Left forelimb (tissue), 1 donor: ENCODE measurements at regions not wholly inside any gene's neighbourhood (a gene's known extent, or its start where the extent isn't known, plus 50 kb on each side); places are given as distances from the start of the nearest gene placed in this dataset.
"Not testable (repeated sequence)": the region's sequence is repeated elsewhere in the genome, so short reads cannot be mapped to it uniquely, and the experiment has no call there.

Experiments
- DNase-seq: peaks from one replicate; pipeline ENCODE4 v3.0.0-alpha.2; 2018; ENCODE audit warnings: low spot score

- DNase-seq: no peak
These were observed 103.6 kb downstream of the OTOL1 start for GRCh38 chr3:161600173-161600572.

DNA sequence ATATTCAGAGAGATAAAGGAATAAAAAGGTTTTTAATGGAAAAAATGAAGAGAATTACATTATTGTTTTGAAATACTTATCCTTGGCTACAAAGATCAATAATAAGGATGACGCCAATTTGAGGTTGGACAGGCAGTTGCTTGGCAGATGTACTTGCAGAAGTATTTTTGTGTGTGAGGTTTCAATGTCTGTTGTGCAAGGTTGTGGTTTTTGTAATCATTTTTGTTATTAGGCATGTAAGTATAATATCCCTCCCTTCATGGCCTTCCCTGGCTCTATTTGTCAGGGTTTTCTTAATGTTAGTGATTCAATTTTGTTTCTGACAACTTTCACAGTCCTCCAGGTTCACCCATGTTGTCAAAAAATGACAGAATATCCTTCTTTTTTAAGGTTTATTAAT, 105.9 kb downstream of the OTOL1 start:
- no peak for DNase-seq

GRCh38 chr3:161602918-161603317, 106.3 kb downstream of the OTOL1 start:
- no peak for DNase-seq

DNA sequence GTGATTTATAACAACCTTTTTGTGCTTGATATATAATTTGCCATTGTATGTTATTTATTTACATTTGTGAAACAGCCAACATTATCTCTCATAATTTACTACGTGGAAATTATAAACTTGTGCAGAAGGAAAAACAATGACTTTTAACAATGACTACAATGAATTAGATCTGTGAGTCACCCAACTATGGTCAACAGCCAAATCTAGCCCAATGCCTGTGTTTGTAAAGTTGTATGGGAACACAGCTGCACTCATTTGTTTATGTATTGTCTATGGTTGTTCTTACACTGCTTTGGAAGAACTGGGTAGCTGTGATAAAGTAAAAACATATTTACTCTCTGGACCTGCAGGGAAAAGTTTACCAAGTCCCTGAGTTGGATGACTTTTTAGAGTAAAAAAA, 110.4 kb downstream of the OTOL1 start:
- DNase-seq: no peak

- DNase-seq: no peak
These were observed 122.7 kb downstream of the OTOL1 start for GRCh38 chr3:161619351-161619750.

- DNase-seq: no peak
These were observed 134.2 kb downstream of the OTOL1 start for GRCh38 chr3:161630794-161631193.

DNA sequence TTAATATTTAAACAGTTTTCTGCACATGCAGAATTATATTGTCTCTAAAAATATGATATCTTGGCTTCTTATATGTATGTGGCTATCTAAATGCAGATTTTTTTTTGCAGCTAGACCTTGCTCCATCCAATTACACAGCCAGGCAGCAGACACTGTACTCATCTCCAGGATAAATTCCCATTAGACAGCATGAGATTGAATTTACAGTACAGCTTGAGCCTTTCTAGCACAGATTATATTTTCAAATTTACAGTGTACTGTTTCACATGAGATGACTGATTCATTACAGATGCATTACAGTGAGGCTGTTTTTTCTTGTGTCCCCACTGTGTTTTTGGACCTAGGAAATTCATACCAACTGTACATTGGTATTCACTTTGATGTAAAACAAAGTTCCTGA, 134.9 kb downstream of the OTOL1 start:
- DNase-seq: no peak

DNA sequence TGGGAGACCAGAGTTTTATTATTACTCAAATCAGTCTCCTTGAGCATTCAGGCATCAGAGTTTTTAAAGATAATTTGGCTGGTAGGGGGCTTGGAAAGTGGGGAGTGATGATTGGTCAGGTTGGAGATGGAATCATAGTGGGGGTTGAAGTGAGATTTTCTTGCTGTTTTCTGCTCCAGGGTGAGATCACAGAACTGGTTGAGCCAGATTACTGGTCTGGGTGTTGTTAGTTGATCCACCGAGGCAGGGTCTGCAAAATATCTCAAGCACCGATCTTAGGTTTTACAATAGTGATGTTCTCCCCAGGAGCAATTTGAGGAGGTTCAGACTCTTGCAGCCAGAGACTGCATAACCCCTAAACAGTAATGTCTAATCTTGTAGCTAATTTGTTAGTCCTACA, 141.0 kb downstream of the OTOL1 start:
- DNase-seq: no peak

DNA sequence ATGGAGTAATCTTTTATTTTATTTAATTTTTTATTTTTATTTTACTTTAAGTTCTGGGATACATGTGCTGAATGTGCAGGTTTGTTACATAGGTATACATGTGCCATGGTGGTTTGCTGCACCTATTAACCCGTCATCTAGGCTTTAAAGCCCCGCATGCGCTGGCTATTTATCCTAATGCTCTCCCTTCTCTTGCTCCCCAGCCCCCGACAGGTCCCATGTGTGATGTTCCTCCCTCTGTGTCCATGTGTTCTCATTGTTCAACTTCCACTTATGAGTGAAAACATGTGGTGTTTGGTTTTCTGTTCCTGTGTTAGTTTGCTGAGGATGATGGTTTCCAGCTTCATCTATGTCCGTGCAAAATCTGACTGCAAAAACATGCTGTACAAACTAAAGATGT, 142.5 kb downstream of the OTOL1 start:
- DNase-seq: not testable (repeated sequence)

GRCh38 chr3:161640181-161640580, 143.6 kb downstream of the OTOL1 start:
- DNase-seq: no peak

DNA sequence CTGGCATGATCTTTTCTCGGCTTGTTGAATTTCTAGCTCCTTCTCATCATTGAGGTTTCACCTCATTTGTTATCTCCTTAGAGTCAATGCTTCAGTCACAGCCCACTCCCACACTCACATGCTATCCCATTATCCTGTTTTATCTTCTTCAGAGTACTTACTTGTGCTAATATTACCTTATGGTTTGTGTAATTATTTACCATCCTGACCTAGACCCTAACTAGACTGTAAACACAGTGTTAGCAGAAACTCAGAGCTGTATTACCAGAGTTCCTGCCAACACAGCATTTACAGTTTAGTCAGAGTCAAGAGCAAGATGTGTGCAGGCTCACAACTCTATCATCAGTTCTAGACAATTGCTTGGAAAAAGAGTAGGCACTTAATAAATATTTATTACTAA, 144.7 kb downstream of the OTOL1 start:
- no peak for DNase-seq

DNA sequence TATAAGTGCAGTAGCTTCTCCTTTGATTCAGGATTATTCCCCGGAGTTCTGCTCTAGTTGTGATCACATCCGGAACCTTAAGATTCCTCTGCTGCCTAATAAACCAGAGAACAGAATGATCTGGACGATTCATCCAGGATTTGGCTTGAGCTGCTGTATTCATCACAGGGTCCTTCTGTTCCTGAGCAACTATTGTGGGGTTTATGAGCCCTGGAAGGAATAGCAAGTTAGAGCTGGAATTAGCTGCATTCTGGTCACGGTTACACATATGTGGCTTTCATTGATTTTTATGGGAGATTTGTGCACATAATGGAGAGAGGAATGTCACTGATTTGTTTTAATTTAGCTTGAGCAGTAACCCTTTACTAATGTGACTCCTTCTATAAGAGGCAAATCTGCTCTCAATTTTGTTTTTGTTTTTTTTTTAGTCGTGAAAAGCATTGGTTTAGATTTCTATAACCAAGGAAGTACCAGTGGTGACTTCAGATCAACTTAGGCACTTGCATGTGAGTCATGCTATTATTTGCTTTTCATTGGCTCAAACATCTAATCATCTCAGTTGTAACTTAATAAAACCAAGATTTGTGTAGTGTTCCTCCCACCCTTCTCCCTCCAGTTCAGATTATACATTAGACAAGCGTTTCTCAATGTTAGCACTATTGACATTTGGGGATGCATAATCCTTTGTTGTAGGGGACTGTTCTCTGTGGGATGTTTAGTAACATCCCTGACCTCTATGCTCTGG, 148.5 kb downstream of the OTOL1 start:
- no peak for DNase-seq

GRCh38 chr3:161647936-161648470, 151.4 kb downstream of the OTOL1 start:
- no peak for DNase-seq

- no peak for DNase-seq
These were observed 153.4 kb downstream of the OTOL1 start for GRCh38 chr3:161649900-161650484.

DNA sequence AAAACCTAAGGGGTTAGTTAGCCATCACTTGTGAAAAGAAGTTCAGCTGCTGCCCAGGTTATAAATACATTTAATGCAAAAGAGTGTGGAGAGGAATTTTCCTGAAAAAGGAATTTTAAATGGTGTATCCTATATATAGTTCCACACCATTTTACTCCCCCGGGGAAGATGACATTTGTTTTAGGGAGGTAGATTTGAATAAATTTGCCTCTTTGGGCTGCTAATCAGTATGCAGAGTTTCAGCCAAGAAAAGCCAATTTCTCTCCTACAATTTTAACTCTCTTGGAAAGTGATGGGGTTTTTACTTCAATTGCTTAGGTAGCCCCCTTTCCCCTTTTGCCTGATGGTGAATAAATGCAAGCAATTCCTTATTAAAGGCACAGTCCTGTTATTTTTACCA, 161.2 kb downstream of the OTOL1 start:
- no peak for DNase-seq

DNA sequence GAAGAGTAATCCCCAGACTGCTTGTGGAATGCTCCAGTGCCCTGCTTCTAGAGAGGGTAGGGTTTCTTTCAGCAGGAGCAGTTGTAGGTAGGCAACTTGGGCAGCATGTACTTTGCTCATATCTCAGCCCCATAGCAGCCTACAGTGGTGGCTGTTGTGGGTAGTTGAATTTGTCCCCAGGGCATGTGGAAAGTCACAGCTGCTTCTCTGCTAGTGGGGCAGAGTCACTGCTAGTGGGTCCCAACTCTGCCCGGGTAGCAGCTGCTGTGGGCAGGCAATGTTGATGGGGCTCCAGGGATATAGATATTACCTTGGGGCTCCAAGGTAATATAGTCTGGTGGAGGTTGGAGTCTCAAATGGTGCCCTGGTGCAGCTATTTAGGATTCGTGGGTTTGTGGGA, 174.5 kb downstream of the OTOL1 start:
- no peak for DNase-seq

DNA sequence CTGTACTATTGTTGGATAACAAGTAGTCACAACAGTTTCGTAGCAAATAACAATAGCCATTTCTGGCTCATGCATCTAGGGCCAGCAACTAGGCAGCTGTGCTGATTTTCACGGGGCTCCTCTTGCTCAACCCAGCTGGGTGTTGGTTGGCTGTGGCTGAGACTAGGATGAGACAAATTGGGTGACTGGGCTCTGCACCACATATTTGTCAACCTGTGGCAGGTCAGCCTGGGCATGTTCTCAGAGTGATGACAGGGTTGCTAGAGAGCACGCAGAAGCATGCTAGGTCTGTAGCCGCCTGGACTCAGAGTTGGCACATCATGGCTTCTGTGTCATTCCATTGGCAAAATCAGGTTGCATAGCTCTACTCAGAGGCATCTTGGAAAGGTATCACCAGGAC, 175.9 kb downstream of the OTOL1 start:
- DNase-seq: no peak

DNA sequence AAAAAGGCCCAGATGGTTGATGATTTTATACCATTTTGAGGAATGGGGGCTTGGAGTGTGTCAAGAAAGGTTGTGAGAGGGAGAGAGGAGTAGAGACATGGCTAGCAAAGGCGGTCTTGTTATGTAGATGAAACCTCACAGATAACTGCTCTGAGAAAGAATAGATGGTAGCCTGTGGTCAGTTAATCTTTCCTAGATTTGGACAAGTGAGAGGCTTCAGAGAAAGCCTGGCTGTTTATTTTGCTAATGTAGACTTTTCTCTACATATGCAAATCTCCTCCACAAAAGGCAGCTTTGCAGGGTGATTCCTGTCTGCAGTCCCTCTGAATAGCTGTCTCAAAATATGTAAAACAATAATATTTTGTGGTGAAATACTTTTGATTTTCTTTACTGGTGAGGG, 177.3 kb downstream of the OTOL1 start:
- DNase-seq: no peak

DNA sequence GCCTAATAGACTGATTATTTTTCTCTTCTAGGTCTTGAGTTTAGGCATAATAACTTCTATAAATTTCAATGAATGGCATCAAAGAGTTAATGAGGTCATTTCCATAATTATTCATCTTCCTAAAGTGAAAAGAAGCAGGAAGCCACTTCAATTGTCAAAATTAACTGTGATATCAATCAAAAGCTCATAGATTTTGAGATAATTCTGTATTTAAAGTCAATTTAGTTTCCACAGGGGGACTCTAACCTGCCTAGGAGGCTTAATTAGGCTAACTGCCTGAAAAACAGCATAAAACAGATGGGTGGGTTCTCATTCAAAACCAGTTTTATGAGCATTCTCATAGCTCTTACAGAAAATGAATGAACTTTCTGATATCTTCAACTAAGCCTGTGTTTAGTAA, 177.8 kb downstream of the OTOL1 start:
- no peak for DNase-seq

GRCh38 chr3:161681831-161682230, 185.2 kb downstream of the OTOL1 start:
- not testable (repeated sequence) for DNase-seq

GRCh38 chr3:161682715-161683114, 186.1 kb downstream of the OTOL1 start:
- DNase-seq: no peak

DNA sequence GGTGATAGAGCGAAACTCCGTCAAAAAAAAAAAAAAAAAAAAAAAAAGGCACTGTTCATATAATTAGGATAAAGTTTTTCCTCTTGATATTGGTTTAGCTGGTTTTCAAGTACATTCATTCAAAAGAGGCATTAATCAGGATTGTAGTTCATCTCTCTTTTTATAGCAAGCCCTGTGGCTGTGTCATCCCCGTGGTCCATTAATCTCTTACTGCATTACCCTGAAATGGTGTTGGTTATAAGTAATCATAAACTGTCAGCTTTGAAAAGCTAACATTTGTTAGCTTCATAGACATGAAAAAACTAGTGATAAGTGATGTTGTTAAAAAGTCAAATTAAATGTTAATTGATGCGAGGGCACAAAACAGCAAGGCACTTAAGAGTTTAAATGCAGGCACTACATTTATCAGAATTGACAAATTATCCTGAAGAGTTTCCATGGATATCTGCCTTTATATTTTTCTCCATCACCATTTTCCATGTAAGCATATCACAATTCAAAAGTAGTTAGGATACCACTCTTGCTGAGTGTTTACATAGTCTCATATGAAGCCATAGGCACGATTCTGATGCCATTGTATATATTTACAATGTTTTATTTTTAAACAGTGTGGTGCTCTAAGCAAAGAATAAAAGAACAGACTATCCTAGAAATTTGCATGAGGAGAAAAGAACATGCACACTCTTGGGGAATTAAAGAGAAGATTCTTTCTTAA, 193.1 kb downstream of the OTOL1 start:
- DNase-seq: no peak

GRCh38 chr3:161690299-161690620, 193.7 kb downstream of the OTOL1 start:
- no peak for DNase-seq
